GM23338 (cell line): ENCODE measurements at regions not wholly inside any gene's neighbourhood (a gene's known extent, or its start where the extent isn't known, plus 50 kb on each side); places are given as distances from the start of the nearest gene placed in this dataset.

Experiments used
- ATAC-seq: fragments of 200-7000 bp; cut with Tn5 transposase; 3 replicates; pipeline ENCODE4 v1.9.1; 2020
- DNase-seq: peaks from one replicate; pipeline ENCODE4 v3.0.0-alpha.2; 2015; ENCODE audit warnings: low spot score
- H2AFZ ChIP-seq: fragments of 200-600 bp; sonication (generic); 2 replicates; pipeline ENCODE4 v1.8.0; 2016; ENCODE audit warnings: antibody characterized with exemption, mild to moderate bottlenecking, moderate library complexity
- H3F3A ChIP-seq: fragments of 200-600 bp; sonication (generic); replicated peaks from 2 replicates; pipeline ENCODE4 v1.8.0; 2017; ENCODE audit warnings: antibody characterized with exemption, mixed run types, low read depth
- H3K27ac ChIP-seq: fragments of 200-600 bp; sonication (generic); 2 replicates; pipeline ENCODE4 v1.6.1; 2016; ENCODE audit warnings: low read depth
- H3K27me3 ChIP-seq: fragments of 200-600 bp; sonication (generic); 2 replicates; pipeline ENCODE4 v1.8.0; 2016; ENCODE audit warnings: mild to moderate bottlenecking, mixed run types, moderate library complexity; ENCODE audit not compliant: insufficient read depth
- H3K36me3 ChIP-seq: fragments of 200-600 bp; sonication (generic); 2 replicates; pipeline ENCODE4 v1.8.0; 2016; ENCODE audit warnings: mild to moderate bottlenecking; ENCODE audit not compliant: insufficient read depth
- H3K4me1 ChIP-seq: fragments of 200-600 bp; sonication (generic); 2 replicates; pipeline ENCODE4 v1.8.0; 2016; ENCODE audit warnings: mild to moderate bottlenecking, moderate library complexity; ENCODE audit not compliant: insufficient read depth
- H3K4me2 ChIP-seq: fragments of 200-600 bp; sonication (generic); 2 replicates; pipeline ENCODE4 v1.7.1; 2017; ENCODE audit warnings: mixed run types
- H3K4me3 ChIP-seq: fragments of 200-600 bp; sonication (generic); 2 replicates; pipeline ENCODE4 v1.6.1; 2016; ENCODE audit warnings: mixed run types
- H3K79me2 ChIP-seq: fragments of 200-600 bp; sonication (generic); replicated peaks from 2 replicates; pipeline ENCODE4 v1.8.0; 2017; ENCODE audit warnings: mild to moderate bottlenecking; ENCODE audit not compliant: insufficient read depth
- H3K9me2 ChIP-seq: fragments of 200-600 bp; sonication (generic); 2 replicates; pipeline ENCODE4 v1.8.0; 2017; ENCODE audit not compliant: insufficient read depth
- H4K20me1 ChIP-seq: fragments of 200-600 bp; sonication (generic); replicated peaks from 2 replicates; pipeline ENCODE4 v1.8.0; 2017; ENCODE audit warnings: mild to moderate bottlenecking; ENCODE audit not compliant: insufficient read depth
- H3K27ac Mint-ChIP-seq: 2 replicates; pipeline ENCODE4 v1.8.0; 2020; ENCODE audit warnings: inconsistent platforms, mild to moderate bottlenecking, moderate library complexity, mixed read lengths
- H3K27me3 Mint-ChIP-seq: 3 replicates; pipeline ENCODE4 v1.8.0; 2022; ENCODE audit warnings: low read depth, mild to moderate bottlenecking, moderate library complexity, mixed read lengths, inconsistent platforms; ENCODE audit not compliant: insufficient read depth, poor library complexity
- H3K36me3 Mint-ChIP-seq: 3 replicates; pipeline ENCODE4 v1.8.0; 2021; ENCODE audit warnings: low read depth, mild to moderate bottlenecking, inconsistent platforms, moderate library complexity, mixed read lengths
- H3K4me1 Mint-ChIP-seq: 3 replicates; pipeline ENCODE4 v1.8.0; 2020; ENCODE audit warnings: mild to moderate bottlenecking, inconsistent platforms, mixed read lengths
- H3K4me3 Mint-ChIP-seq: 3 replicates; pipeline ENCODE4 v1.8.0; 2021; ENCODE audit warnings: moderate library complexity, mild to moderate bottlenecking, inconsistent platforms, mixed read lengths
- H3K9me3 Mint-ChIP-seq: 3 replicates; pipeline ENCODE4 v1.8.0; 2020; ENCODE audit warnings: moderate library complexity, mild to moderate bottlenecking, inconsistent platforms, mixed read lengths
- CREB1 ChIP-seq: fragments of 250-450 bp; sonication (Bioruptor Pico); IDR thresholded peaks from 2 replicates; pipeline ENCODE4 v1.5.0; 2020; ENCODE audit warnings: low read depth, mild to moderate bottlenecking, moderate library complexity
- EZH2 ChIP-seq: fragments of 200-600 bp; sonication (generic); IDR thresholded peaks from one replicate; pipeline ENCODE4 v1.8.0; 2017; ENCODE audit warnings: antibody characterized with exemption, mild to moderate bottlenecking, low read depth; ENCODE audit not compliant: unreplicated experiment
- EZH2phosphoT487 ChIP-seq: fragments of 200-600 bp; sonication (generic); IDR thresholded peaks from one replicate; pipeline ENCODE4 v1.8.1; 2018; ENCODE audit warnings: antibody characterized with exemption; ENCODE audit not compliant: unreplicated experiment
- JUNB ChIP-seq: IDR thresholded peaks from one replicate; pipeline ENCODE4 v1.6.1; 2016; ENCODE audit warnings: antibody characterized with exemption; ENCODE audit not compliant: unreplicated experiment
- NANOG ChIP-seq: IDR thresholded peaks from 2 replicates; pipeline ENCODE4 v1.6.1; 2016; ENCODE audit warnings: antibody characterized with exemption, borderline replicate concordance
- POLR2AphosphoS5 ChIP-seq: IDR thresholded peaks from 2 replicates; pipeline ENCODE4 v1.6.1; 2016; ENCODE audit warnings: antibody characterized with exemption, low read depth
- REST ChIP-seq: IDR thresholded peaks from one replicate; pipeline ENCODE4 v1.6.1; 2018; ENCODE audit warnings: antibody characterized with exemption; ENCODE audit not compliant: unreplicated experiment
- STAT1 ChIP-seq: IDR thresholded peaks from one replicate; pipeline ENCODE4 v1.6.1; 2016; ENCODE audit warnings: antibody characterized with exemption; ENCODE audit not compliant: unreplicated experiment
- ZNF114 ChIP-seq: fragments of 250-450 bp; sonication (Bioruptor Pico); IDR thresholded peaks from 2 replicates; pipeline ENCODE4 v1.5.0; 2020; ENCODE audit warnings: mild to moderate bottlenecking, moderate library complexity
- ZNF331 ChIP-seq: fragments of 250-450 bp; sonication (Bioruptor Pico); IDR thresholded peaks from 2 replicates; pipeline ENCODE4 v1.5.0; 2020; ENCODE audit warnings: low read depth, mild to moderate bottlenecking, moderate library complexity
- ZNF462 ChIP-seq: fragments of 250-450 bp; sonication (Bioruptor Pico); IDR thresholded peaks from 2 replicates; pipeline ENCODE4 v1.5.0; 2020; ENCODE audit warnings: mild to moderate bottlenecking, moderate library complexity
- TF ChIP-seq, protein P1 (sequence below), 2 experiments: fragments of 200-600 bp in 1 of 2; sonication (generic) in 1 of 2; conservative IDR thresholded peaks; 2 replicates each; pipeline versions ENCODE4 v1.5.1 to v1.6.1; 2016 to 2017; ENCODE audit warnings: antibody characterized with exemption in 2 of 2, low read depth in 2 of 2, mild to moderate bottlenecking in 2 of 2, moderate library complexity in 1 of 2
- TF ChIP-seq, protein P2 (sequence below): IDR thresholded peaks from 2 replicates; pipeline ENCODE4 v1.6.1; 2016; ENCODE audit warnings: antibody characterized with exemption

DNA sequence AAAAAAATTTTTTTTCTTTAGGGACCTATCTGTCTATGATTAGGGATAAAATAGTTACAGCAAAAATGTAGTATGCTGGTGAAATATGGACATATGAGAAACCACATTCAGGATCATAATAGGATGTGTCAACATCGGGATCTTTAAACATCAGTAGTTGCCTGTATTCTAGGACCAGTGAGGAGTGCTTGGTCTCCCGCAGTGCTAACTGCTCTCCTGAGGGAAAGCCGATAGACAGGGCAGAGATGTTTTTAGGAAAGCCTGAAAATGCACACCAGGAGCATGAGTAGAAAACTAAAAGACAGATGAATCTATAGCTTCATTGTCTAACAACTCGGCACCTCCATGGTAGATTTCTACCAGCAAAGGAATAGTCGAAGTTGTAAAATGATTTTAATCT is 178.1 kb upstream of the SMIM31 start:
- Mint-ChIP-seq H3K4me1 (no peaks in the 10 kb centered on the region), H3K27me3 (no peaks in the 10 kb centered on the region), H3K36me3 (no peaks in the 10 kb centered on the region), H3K4me3 (no peak overlapping the region), H3K27ac (no peak overlapping the region), H3K9me3 (no peaks in the 10 kb centered on the region)
- no peak overlapping the region for H2AFZ ChIP-seq
- ATAC-seq, result no peak
- no peaks in the 10 kb centered on the region for H3K27me3 ChIP-seq
- peaks cover 3% of the 10 kb centered on the region; the same call in 1 of the 2 replicates for H3K9me2 ChIP-seq
- H3K27ac ChIP-seq, result no peak overlapping the region
- H3K79me2 ChIP-seq, result no peaks in the 10 kb centered on the region
- H3K4me3 ChIP-seq, result no peak overlapping the region
- DNase-seq, result no peak
- no peaks in the 10 kb centered on the region for H3K4me1 ChIP-seq
- H3K4me2 ChIP-seq, result no peak overlapping the region
- TF ChIP-seq STAT1 (no peak), REST (no peak), NANOG (no peak), JUNB (no peak), POLR2AphosphoS5 (no peak), ZNF114 (no peak), EZH2 (no peak), ZNF331 (CRISPR knock-in tag) (no peak), CREB1 (no peak), EZH2phosphoT487 (no peak), ZNF462 (CRISPR knock-in tag) (no peak)
- TF ChIP-seq, protein P1, sequence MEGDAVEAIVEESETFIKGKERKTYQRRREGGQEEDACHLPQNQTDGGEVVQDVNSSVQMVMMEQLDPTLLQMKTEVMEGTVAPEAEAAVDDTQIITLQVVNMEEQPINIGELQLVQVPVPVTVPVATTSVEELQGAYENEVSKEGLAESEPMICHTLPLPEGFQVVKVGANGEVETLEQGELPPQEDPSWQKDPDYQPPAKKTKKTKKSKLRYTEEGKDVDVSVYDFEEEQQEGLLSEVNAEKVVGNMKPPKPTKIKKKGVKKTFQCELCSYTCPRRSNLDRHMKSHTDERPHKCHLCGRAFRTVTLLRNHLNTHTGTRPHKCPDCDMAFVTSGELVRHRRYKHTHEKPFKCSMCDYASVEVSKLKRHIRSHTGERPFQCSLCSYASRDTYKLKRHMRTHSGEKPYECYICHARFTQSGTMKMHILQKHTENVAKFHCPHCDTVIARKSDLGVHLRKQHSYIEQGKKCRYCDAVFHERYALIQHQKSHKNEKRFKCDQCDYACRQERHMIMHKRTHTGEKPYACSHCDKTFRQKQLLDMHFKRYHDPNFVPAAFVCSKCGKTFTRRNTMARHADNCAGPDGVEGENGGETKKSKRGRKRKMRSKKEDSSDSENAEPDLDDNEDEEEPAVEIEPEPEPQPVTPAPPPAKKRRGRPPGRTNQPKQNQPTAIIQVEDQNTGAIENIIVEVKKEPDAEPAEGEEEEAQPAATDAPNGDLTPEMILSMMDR (conservative IDR thresholded peaks at IDR 0.05; ENCODE audit: low read depth in 2 of 2), result no peak
- TF ChIP-seq, protein P2, sequence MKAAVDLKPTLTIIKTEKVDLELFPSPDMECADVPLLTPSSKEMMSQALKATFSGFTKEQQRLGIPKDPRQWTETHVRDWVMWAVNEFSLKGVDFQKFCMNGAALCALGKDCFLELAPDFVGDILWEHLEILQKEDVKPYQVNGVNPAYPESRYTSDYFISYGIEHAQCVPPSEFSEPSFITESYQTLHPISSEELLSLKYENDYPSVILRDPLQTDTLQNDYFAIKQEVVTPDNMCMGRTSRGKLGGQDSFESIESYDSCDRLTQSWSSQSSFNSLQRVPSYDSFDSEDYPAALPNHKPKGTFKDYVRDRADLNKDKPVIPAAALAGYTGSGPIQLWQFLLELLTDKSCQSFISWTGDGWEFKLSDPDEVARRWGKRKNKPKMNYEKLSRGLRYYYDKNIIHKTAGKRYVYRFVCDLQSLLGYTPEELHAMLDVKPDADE, result no peak
- H4K20me1 ChIP-seq, result no peaks in the 10 kb centered on the region
- no peaks in the 10 kb centered on the region for H3F3A ChIP-seq
- no peaks in the 10 kb centered on the region for H3K36me3 ChIP-seq
